ENCODE measurements at regions not wholly inside any gene's neighbourhood (a gene's known extent, or its start where the extent isn't known, plus 50 kb on each side); places are given as distances from the start of the nearest gene placed in this dataset.
"Not testable (repeated sequence)": the region's sequence is repeated elsewhere in the genome, so short reads cannot be mapped to it uniquely, and the experiment has no call there.

- DNase-seq = no peak
Measured at GRCh38 chr22:47884200-47884599, 1121.8 kb downstream of the TBC1D22A start.

DNA sequence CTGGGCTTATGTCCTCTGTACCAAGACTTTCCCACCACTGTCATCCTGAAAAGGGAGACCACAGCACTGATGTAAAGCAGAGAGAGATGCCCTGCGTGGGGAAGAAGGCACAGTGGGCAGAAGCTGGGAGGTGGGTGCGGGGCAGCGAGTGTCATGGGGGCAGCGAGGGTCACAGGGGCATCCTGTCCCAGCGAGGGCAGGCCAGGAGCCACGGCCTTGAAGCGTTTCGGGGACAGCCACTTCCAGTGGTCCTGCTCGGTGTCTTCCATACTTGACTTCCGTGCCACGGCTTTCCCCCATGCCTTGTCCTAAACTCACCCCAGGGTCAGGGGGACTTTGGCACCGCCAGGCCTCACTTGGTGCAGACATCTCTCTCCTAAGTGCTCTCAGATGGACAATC is 1121.3 kb downstream of the TBC1D22A start:
- DNase-seq = no peak

DNA sequence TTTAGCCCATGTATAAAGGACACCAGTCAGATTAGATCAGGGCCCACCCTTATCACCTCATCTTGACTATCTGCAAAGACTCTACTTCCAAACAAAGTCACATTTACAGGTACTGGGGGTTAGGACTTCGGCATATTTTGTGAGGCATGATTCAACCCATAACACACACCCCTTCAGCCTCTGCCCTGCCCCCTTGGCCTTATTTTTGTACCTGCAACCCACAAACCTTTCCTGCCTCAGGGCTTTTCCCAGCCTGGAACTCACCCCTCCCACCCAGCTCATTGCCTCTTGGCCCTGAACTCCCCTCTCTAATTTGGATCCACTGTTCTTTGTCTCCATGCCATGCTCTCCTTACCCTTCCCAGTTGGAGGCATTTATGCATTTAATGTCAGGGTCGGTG is 1116.9 kb downstream of the TBC1D22A start:
- no peak for DNase-seq

DNA sequence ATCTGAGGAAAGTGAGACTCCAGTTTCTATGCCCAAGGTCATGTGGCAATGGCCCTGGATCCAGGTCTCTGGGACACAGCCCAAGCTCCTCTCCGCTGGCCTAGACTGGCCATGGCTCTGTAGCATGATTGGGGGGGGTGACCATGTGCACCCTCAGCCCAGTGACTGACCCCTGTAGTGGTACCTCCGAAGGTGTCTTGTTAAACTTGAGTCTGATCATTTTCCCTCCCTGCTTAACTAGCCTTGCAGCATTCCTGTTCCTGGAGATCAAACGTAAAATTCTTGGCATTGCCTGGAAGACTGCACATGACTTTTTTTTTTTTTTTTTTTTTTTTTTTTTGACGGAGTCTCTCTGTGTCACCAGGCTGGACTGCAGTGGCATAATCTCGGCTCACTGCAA is 1116.0 kb downstream of the TBC1D22A start:
- DNase-seq = no peak

- no peak for DNase-seq
Measured at GRCh38 chr22:47872761-47873535, 1110.5 kb downstream of the TBC1D22A start.

- DNase-seq = no peak
Measured at GRCh38 chr22:47865626-47866025, 1103.2 kb downstream of the TBC1D22A start.

DNA sequence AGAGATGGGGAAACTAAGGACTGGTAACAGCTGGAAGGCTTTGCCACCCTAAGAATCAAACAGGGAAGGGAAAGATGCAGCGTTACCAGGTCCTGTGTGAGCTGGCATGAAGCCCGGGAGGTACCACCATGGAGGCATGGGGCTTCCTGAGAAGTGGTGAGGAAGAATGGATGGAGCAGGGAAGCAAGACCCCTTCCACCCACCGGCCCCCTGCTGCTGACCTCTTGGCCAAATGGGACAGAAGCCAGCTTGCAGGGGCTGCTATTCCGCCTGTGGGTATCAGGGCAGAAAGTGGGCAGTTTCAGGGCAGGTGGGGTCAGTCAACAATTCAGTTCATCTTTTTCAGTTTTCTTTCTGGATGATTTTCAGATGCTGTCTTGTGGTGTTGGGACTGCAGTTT is 1099.9 kb downstream of the TBC1D22A start:
- DNase-seq = no peak

DNA sequence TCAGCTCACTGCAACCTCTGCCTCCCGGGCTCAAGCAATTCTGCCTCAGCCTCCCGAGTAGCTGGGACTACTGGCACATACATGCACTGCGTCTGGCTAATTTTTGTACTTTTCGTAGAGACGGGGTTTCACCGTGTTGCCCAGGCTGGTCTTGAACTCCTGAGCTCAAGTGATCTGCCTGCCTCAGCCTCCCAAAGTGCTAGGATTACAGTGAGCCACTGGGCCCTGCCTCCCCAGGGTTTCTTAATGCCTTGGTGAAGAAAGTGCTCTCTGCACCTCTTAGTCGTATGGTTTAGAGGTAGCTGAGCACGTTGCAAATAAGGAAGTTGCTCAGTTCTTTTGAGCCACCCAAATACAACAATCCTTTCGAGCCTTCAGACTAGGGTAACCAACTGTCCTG is 1098.5 kb downstream of the TBC1D22A start:
- not testable (repeated sequence) for DNase-seq

DNA sequence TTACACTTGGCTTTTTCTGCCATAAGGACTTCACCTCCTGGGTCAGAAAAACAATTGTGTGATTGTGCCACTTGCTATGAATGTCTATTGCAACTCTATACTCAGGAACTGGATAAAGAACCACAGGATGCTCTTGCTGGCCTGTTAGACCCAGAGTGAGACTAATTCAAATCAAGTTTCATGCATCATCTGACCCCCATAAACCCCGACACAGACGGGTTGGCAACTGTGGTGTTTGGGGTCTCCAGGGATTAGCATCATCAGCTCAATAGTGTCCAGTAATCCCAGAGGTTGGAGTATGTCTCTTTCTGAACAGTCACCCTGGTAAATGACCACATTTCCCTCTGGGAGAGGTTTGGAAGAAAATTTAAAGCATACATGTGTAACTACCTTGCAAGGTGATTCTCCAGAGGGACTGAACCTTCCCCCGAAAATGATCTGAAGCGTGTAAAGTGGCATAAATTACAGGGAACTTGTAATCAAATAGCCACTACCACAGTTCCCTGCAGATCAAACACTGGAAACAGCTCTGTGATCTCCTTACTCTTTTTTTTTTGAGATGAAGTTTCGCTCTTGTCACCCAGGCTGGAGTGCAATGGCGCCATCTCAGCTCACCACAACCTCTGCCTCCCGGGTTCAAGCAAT is 1097.6 kb downstream of the TBC1D22A start:
- no peak for DNase-seq

DNA sequence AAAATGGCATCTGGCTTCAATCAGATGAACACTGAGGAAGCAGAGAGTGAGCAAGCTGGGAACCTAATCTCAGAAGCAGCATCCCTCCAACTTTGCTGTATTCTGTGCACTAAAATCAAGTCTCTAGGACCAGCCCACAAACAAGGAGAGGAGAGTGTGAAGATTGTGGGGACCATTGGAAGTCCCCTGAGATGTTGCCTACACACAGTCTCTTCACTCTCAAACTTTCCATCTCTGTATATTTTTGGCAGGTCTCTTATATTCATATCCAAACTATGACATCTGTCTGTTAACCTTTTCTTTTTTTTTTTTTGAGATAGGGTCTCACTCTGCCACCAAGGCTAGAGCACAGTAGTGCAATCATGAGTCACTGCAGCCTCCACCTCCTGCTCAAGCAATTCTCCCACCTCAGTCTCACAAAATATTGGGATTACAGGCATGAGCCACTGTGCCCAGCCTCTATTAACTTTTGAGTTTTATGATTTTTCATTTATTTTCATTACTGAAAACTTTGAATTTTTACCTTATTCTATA is 1096.4 kb downstream of the TBC1D22A start:
- DNase-seq = no peak

DNA sequence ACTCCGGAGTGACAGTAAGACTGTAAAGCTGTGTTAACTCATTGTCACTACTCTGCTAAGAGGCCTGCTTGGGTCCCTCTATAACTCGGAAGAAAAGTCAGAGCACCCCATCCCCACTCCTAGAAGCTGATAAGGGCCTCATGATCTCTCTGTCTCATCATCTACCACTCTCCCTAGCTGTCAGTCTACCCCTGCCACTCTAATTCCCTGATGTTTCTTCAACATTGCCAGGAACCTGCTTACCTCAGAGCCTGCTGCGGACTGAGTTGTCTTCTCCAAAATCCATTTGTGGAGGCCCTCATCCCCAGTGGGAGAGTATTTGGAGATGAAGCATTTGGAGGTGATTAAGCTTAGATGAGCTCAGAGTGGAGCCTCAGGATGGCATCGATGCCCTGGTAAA is 1092.2 kb downstream of the TBC1D22A start:
- no peak for DNase-seq

DNA sequence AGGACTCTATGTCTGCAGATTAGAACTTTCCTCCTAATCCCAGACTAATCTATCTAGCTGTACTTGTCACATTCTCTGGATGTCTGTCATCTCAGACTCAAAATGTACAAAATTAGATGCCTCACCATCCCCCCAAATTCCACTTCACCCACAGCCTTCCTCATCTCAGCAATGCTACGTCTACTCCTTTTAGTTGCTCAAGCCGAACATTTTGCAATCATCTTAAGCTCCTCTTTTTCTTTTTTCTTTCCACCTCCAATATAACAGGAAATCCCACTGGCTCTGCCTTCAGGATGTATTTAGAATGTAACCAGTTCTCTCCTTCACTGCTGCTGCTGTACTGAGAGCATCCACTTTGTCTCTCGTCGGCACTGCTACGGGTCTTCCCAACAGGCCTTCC is 1091.8 kb downstream of the TBC1D22A start:
- no peak for DNase-seq

- DNase-seq = no peak
Measured at GRCh38 chr22:47853750-47854149, 1091.3 kb downstream of the TBC1D22A start.

DNA sequence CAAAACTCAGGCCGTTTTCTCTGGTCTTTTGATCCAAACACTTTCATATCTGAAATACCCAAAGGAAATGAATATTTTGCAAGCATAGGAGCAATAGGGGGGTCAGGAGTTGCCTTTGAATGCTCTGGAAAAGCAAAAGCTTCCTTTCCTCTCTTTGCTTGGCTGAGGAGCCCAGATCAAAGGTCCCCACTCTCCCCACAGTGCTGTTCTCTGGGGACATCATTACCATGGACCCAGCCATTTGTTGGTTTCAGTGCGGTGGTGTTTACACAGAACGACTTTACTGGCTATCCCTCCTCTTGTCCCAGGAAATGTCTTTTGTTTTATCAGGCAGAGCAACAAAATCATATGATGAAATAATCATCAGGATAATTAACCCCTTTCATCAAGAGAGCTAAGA is 1089.1 kb downstream of the TBC1D22A start:
- DNase-seq = no peak

GRCh38 chr22:47850644-47851151 is 1088.2 kb downstream of the TBC1D22A start:
- DNase-seq = no peak

GRCh38 chr22:47849576-47849975 is 1087.1 kb downstream of the TBC1D22A start:
- no peak for DNase-seq

- DNase-seq = no peak
Measured at GRCh38 chr22:47848184-47848920, 1085.9 kb downstream of the TBC1D22A start.

DNA sequence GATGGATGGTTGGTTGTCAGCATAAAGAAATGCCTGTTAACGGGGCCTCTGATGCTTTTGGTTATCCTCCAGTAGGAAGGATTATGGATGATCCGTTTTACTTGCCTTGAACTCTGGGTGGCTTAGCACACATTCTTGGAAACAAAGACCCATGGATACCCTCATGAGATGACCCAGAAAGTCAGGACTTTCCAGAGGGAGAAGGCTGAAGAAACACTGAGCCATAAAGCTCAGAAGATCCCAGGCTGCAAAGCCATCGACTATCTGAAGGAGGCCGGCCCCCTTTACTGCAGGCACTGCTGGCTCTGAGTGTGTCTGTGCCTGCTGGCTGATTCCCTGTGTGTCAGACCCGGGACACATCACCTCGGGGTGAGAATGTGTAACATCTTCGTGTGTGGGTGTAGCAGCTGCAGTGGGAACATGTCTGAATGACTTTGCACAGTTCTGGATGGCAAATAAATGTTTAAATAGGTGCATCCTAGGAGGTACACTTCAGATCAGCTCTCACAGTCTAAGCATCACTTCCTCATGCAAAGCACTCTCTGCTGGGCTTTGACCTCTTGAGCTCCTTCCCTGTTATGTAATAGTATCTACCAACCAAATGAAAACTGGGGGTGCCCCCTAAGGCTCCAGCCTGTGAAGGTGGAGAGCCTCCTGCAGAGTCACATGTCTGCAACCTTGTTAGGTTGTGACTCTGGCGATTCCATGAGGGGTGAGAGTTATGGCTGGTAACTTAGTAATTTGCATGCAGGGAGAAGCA is 1084.9 kb downstream of the TBC1D22A start:
- no peak for DNase-seq

DNA sequence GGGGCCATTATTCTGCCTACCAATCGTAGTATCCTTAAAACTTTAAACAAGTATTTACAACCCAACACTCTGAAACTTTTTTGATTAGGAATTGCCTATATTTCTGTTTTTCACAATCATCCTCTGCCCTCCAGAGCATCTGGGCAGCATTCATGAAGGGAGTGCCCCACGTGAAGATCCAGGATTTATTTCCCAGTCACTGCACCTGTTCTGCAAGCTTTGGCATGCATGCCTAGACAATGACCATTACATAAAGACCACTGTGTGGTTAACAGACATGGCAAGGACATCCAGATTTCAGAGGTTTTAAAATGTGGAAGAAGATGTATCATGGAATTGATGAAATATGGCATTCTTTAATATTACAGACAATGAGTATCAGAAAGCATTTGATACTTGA is 1083.8 kb downstream of the TBC1D22A start:
- no peak for DNase-seq

GRCh38 chr22:47842119-47842518 is 1079.7 kb downstream of the TBC1D22A start:
- DNase-seq = no peak

GRCh38 chr22:47841156-47841555 is 1078.7 kb downstream of the TBC1D22A start:
- no peak for DNase-seq

- no peak for DNase-seq
Measured at GRCh38 chr22:47839595-47840227, 1077.3 kb downstream of the TBC1D22A start.
